Uterus (tissue), 3 donors: ENCODE measurements at regions not wholly inside any gene's neighbourhood (a gene's known extent, or its start where the extent isn't known, plus 50 kb on each side); places are given as distances from the start of the nearest gene placed in this dataset.

Experiments used
- DNase-seq, 2 donors: peaks; one replicate each; pipeline ENCODE4 v3.0.0-alpha.2; 2019 to 2020
- H3K27ac ChIP-seq, 2 donors: fragments of 200-600 bp; sonication (generic); 1 replicate in 1 of 2; 2 replicates in 1 of 2; pipeline ENCODE4 v1.5.1; 2016 to 2018
- H3K27me3 ChIP-seq, 2 donors: fragments of 200-600 bp; sonication (generic); one replicate each; pipeline ENCODE4 v1.5.1; 2018 to 2019; ENCODE audit warnings: control low read depth in 1 of 2
- H3K36me3 ChIP-seq, 2 donors: fragments of 200-600 bp; sonication (generic); one replicate each; pipeline ENCODE4 v1.5.1; 2019; ENCODE audit warnings: control low read depth in 1 of 2
- H3K4me1 ChIP-seq, 2 donors: fragments of 200-600 bp; sonication (generic); one replicate each; pipeline ENCODE4 v1.5.1; 2018 to 2019; ENCODE audit warnings: control low read depth in 1 of 2
- H3K4me3 ChIP-seq, 2 donors: fragments of 200-600 bp; sonication (generic); 1 replicate in 1 of 2; 2 replicates in 1 of 2; pipeline ENCODE4 v1.5.1; 2018 to 2019; ENCODE audit warnings: mild to moderate bottlenecking in 1 of 2
- H3K9me3 ChIP-seq, 2 donors: fragments of 200-600 bp; sonication (generic); one replicate each; pipeline ENCODE4 v1.5.1; 2019; ENCODE audit warnings: control low read depth in 1 of 2
- POLR2A ChIP-seq, 2 donors: fragments of 450-650 bp; IDR thresholded peaks; one replicate each; pipeline ENCODE4 v1.6.1; 2016; ENCODE audit warnings: antibody characterized with exemption in 2 of 2, mild to moderate bottlenecking in 1 of 2, moderate library complexity in 1 of 2
- intact Hi-C: fragments of 100-400 bp; cut with DNase I; formaldehyde crosslinking; loops from one replicate; pipeline ENCODE4 v1.15.1; 2023; ENCODE audit warnings: low total_unique reads
- TF ChIP-seq, protein P1 (sequence below), 4 experiments: fragments of 200-600 bp in 2 of 4; fragments of 450-650 bp in 2 of 4; sonication (generic) in 2 of 4; IDR thresholded peaks; one replicate each; pipeline ENCODE4 v1.5.1; 2016 to 2019; ENCODE audit warnings: antibody characterized with exemption in 4 of 4, mild to moderate bottlenecking in 2 of 4, moderate library complexity in 1 of 4
- donor health status: DM: yes; HTN: yes; CAD: no.

DNA sequence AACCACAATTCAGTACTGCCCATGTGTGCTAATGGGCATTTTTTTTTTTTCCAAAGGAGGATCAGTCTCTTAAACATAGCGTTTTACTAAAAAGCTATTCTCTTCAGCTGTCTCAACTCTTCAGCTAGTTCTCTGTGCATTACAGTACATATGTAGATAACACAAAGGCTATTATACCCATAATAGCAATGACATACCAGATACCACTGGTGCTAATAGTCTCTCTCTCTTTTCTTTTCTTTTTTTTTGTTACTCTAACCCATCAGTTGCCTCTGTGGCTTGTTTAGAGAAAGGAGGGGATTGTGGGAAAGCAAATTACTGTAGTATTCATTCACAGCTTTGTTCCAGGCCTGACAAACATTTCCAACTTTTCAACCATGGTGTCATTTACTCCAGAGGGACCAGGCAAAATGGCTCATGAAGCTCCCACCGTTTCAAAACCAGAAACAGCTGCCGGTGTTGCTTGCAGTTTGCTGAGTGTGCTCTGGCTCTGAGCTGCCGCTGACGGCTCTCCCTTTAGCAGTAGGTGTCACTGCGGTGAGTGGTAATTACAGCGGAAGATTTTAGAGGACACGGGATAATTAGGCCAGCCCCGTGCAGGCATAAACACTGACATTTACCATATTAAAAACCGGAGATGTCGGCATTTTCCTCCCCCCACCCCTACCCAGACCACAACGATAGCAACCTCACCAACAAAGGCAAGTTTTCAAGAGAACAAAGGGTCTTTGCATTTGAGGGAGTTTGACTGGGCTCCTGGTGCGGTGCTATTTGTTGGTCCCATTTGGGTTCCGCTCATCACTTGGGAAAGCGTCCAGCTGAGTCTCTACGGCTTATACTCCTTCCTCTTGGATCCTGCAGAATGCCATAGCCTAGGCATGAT lies 1005.5 kb downstream of the KCNMA1 start:
- intact Hi-C loops: no loop called here
- Histone ChIP-seq H3K36me3 (no peaks in the 10 kb centered on the region), H3K4me3 (no peak overlapping the region), H3K4me1 (no peaks in the 10 kb centered on the region), H3K9me3 (no peaks in the 10 kb centered on the region), H3K27ac (no peak overlapping the region), H3K27me3 (no peaks in the 10 kb centered on the region)
- DNase-seq: no peak
- TF ChIP-seq, protein P1, sequence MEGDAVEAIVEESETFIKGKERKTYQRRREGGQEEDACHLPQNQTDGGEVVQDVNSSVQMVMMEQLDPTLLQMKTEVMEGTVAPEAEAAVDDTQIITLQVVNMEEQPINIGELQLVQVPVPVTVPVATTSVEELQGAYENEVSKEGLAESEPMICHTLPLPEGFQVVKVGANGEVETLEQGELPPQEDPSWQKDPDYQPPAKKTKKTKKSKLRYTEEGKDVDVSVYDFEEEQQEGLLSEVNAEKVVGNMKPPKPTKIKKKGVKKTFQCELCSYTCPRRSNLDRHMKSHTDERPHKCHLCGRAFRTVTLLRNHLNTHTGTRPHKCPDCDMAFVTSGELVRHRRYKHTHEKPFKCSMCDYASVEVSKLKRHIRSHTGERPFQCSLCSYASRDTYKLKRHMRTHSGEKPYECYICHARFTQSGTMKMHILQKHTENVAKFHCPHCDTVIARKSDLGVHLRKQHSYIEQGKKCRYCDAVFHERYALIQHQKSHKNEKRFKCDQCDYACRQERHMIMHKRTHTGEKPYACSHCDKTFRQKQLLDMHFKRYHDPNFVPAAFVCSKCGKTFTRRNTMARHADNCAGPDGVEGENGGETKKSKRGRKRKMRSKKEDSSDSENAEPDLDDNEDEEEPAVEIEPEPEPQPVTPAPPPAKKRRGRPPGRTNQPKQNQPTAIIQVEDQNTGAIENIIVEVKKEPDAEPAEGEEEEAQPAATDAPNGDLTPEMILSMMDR (IDR thresholded peaks at IDR 0.05): no peak
- no peak for TF ChIP-seq POLR2A (IDR thresholded peaks at IDR 0.05)

DNA sequence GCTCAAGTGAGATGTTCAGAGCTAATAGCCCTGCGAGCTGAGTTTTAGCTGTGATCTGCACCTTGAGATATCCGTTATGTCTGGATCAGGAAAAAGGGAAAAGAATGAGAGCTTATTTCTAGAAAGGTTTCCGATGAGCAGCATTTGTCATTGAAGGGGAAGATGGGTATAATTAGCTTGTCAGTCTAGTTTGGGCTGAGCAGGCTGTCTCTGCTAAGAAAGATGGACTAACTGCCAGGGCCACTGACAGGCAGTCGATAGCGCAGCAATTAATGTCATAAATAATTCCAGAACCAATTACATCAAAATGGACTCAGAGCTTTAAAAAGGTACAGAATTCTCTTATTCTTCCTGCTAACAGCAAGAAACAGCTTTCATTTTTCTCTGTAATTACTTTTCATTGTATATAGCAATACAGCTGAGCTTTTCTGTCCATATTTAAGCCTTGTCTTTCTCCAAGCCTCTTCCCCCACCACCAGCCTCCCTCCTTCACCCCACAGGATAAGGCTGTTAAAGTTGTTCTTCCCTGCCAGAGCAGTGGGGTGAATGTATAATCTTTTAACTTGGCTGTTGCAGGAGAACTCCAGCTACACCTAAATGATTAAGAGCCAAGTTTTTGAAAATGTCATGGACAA lies 1006.5 kb downstream of the KCNMA1 start:
- H3K27ac ChIP-seq: no peak overlapping the region
- H3K9me3 ChIP-seq: no peaks in the 10 kb centered on the region
- peaks cover 0 to 5% of the 10 kb centered on the region in 2 donors for H3K4me1 ChIP-seq
- intact Hi-C loops: no loop called here
- H3K4me3 ChIP-seq: no peak overlapping the region
- no peaks in the 10 kb centered on the region for H3K36me3 ChIP-seq
- DNase-seq: no peak
- no peak for TF ChIP-seq POLR2A (IDR thresholded peaks at IDR 0.05)
- TF ChIP-seq, protein P1 (IDR thresholded peaks at IDR 0.05): no peak
- no peaks in the 10 kb centered on the region for H3K27me3 ChIP-seq

DNA sequence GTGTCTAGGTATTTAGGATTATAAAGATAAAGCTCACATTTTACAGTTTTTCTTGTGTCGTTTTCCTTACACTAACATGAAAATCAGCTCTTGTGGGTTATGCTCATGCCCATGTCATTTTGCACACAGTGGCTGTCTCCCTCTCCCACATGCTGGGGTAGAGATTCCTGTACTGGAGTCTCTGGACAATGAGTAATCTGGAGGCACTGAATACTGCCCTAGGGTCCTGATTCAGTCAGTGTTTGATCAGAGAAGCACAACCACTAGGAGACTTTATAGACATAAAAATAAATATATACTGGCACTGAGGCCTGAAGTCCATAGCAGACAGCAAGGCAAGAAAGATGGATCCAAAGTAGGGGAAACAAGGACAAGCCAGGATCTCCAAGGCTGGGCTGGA lies 1008.8 kb downstream of the KCNMA1 start:
- Histone ChIP-seq H3K36me3 (no peaks in the 10 kb centered on the region), H3K4me1 (peaks cover 0 to 5% of the 10 kb centered on the region in 2 donors), H3K4me3 (no peak overlapping the region), H3K9me3 (no peaks in the 10 kb centered on the region), H3K27ac (no peak overlapping the region), H3K27me3 (no peaks in the 10 kb centered on the region)
- intact Hi-C loops: no loop called here
- no peak for DNase-seq
- TF ChIP-seq POLR2A (IDR thresholded peaks at IDR 0.05): no peak
- TF ChIP-seq, protein P1 (IDR thresholded peaks at IDR 0.05): no peak

DNA sequence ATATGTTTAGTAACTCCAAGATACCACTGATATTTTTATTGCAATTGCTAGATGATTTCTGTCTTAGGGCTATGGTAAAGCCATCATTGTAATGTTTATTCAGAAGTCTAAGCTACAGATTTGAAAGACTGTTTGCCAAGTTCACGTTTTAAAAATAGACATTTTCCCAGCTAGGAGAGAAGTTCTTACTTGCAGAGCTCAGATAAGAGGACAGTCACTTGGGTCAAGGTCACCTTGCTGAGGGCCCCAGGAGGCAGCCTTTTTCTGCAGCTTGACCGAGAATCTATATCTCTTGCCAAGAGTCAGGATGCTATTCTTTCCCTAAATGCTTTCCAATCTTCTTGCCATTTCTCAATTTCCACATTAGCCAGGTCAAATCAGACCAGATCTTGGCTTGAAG lies 1011.2 kb downstream of the KCNMA1 start:
- TF ChIP-seq POLR2A (IDR thresholded peaks at IDR 0.05): no peak
- TF ChIP-seq, protein P1 (IDR thresholded peaks at IDR 0.05): no peak
- intact Hi-C loops: no loop called here

DNA sequence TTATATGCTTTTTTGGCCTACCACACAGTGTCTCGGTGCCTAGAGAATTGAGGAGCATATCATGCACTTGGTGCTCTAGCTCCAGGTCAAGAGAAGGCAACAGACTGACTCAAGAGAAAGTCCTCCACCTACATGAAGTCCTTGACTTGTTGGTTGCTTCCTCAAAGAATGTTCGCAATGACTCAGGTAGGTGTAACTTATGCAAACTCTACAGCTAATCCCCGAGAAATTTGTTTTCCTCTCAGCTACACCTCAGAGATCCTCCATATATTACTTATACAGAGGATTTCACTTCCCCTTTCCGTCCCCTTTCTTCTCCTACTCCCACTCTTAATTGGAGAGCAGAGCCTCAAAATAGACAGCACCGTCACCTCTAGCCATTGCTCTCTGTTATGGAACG lies 1013.1 kb downstream of the KCNMA1 start:
- H3K9me3 ChIP-seq: no peaks in the 10 kb centered on the region

More for the DNA sequence above, 1011.2 kb downstream of the KCNMA1 start:
- peak overlapping the region in 1 of 2 donors; percentile 8 for H3K27ac ChIP-seq
- H3K9me3 ChIP-seq: no peaks in the 10 kb centered on the region
- no peaks in the 10 kb centered on the region for H3K27me3 ChIP-seq
- H3K4me3 ChIP-seq: no peak overlapping the region
- H3K36me3 ChIP-seq: no peaks in the 10 kb centered on the region
- no peak for DNase-seq
- H3K4me1 ChIP-seq: peaks cover 0 to 5% of the 10 kb centered on the region in 2 donors

More for the DNA sequence above, 1013.1 kb downstream of the KCNMA1 start:
- Histone ChIP-seq H3K27ac (no peak overlapping the region), H3K4me3 (no peak overlapping the region), H3K4me1 (peaks cover 0 to 5% of the 10 kb centered on the region in 2 donors), H3K36me3 (no peaks in the 10 kb centered on the region), H3K27me3 (no peaks in the 10 kb centered on the region)
- TF ChIP-seq POLR2A (IDR thresholded peaks at IDR 0.05): no peak
- TF ChIP-seq, protein P1 (IDR thresholded peaks at IDR 0.05): no peak
- no peak for DNase-seq
- intact Hi-C loops: no loop called here
